GM19035 (cell line): ENCODE measurements at regions not wholly inside any gene's neighbourhood (a gene's known extent, or its start where the extent isn't known, plus 50 kb on each side); places are given as distances from the start of the nearest gene placed in this dataset.
"Not testable (repeated sequence)": the region's sequence is repeated elsewhere in the genome, so short reads cannot be mapped to it uniquely, and the experiment has no call there.

Experiments used
- ATAC-seq: cut with Tn5 transposase; IDR thresholded peaks from one replicate; pipeline ENCODE4 v1.9.1; 2021; ENCODE audit not compliant: unreplicated experiment

DNA sequence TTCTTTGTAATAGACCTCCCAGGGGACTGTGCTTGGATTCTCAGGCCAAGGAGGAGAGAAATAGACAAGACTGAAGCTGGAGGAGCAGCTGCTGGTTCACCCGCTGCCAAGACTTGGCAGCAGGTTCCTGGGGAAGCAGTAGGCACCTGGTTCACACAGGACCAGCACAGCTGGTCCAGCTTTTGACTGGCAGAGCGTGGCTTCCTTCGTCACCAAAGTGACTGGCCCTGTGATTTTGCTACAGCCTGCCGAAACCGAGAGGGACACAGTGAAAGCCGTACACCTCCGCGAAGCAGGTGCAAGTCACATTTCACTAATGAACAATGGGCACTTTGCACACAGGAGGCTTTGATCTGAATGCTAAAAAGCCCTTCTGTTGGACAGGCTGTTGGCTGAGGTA, 199.0 kb downstream of the RNF144B start:
- ATAC-seq, result no peak

DNA sequence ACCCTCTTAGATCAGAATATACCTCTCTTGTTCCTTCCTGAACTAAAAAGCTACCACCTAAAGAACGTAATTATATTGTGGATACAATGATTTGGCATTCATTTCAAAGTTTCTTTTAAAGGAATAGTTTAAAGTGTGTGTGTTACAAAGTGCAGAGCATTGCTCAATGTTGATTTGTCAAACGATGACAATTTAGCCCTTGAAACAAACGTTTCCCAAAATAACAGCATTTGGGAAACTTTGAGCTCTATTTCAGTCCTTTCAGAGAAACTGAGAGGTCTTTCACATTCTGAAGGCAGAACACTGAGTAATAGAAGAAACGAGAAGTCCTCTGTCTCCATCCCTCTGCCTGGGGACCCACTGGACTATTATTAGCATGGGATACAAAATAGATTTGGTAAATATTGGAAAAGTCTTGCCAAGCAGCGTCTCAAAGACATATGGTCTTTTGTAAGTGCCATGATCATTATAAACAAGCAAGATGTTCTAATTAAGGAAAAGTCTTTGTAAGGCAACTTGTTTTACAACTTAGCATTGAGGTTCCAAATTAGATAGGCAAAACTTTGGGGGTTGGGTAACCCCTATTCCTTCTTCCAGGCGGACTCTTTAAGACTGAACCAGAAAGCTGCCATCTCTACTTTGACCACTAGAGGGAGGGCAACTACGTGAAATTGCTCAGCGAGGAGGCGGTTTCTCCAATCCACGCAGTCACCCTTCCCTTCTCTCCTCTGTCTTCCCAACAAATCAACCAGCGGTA, 208.8 kb downstream of the RNF144B start:
- ATAC-seq, result peak; percentile 94

DNA sequence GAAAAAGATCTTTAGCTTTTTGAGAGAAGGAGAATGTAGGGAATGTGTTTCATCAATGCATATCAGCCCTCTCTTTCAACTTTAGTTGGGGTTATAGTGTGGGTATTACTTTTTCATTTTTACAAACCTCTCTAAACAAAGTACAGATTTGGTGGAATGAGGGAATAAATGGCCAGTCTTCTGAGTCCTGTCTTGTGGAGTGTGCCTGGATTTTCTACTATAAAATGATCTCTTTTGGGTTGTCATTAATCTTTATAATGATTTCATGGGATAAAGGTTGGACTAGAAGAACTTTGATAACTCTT, 209.3 kb downstream of the RNF144B start:
- ATAC-seq, result peak; percentile 23

DNA sequence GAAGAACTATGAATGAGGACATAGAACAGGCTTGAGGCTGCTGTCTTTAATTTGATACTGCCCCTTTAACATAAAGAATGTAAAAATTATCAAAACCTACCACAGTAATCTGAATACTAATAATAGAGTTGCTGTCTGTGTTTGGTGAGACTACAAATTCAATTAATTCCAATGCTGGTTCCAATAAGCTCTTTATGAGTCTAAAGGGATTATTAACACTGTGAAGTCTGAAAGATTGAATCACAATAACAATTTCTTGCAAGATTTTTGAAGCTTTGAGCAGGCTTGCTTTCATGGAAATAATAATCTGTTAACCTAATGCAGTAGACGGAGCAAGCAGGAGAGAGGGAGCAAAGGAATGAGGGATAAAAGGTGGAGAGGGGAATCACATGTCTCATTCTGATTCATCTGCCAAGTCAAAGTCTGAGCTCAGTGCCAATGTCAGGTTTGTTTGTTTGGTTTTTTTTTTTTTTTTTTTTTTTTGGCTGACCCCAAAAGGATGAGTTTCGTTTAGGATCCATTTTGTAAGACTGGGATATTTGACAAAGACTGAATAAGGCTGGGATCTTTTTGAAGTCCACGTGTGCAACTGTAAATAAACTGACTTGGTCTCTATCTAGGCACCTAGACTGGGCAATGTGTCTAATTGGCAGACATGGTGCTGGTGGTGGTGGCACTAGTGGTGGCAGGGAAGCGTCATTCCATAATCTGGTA, 211.6 kb downstream of the RNF144B start:
- no peak for ATAC-seq

GRCh38 chr6:18600255-18600654, 213.1 kb downstream of the RNF144B start:
- ATAC-seq, result no peak

DNA sequence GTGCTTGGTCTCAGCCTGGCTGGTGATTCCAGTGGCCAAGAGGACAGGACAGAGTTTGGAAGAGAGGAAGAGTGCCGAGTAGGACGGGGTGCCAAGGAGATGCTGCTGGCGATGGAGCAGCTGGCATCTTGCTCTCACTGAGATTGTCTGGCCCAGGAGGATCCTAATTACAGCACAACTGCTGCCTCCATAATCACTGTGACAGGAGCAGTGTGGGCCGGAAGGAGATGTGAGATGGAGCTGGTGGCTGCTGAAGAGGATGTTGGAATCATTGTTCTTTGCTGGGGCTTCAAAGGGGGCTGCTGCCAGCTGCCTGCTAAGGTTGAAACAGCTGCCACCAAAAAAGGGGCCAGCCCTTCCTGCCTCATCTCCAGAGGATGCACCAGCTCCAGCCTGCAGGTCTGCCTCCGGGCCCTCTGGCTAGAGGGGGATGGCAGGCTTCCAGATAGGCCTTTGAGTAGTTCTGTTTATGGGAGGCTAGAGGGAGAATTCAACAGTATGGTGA, 214.4 kb downstream of the RNF144B start:
- no peak for ATAC-seq

DNA sequence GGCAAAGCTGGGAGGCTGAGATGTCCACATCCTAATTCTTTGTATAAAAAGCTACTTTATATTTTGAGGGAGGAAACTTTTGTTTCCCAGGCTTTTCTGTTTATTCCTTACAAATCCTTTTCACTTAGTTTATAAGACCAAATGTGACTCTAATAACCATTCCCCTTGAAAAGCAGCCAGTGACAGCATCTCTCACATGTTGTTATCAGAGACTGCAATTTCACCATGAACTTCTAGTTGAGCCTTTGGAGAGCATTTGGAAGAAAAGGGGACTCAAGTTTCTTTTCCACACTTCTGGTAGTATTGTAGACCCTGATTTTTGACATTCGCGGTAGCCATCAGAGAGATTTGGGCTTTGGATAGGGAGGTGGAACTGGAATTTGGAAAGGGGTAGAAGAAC, 215.8 kb downstream of the RNF144B start:
- no peak for ATAC-seq

DNA sequence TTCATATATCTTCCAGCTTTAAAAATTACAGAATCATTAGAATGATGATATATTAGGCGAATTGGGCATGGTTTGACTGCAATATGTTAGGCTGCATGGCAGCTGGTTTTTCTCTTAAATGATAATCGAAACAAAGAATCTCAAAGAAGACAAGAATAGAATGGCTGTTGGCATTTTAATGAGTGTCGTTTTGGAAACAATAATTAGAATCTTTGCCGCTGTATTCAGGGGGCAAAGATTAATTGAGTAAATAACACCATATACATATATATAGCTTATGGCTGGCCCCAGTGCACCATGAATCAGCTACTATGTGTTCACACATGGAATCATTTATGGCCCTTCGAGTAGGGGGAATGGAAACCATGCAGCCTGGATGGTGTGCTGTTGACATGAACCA, 216.2 kb downstream of the RNF144B start:
- no peak for ATAC-seq

- no peak for ATAC-seq
Measured at GRCh38 chr6:18605841-18606240, 218.7 kb downstream of the RNF144B start.

- no peak for ATAC-seq
Measured at GRCh38 chr6:18609715-18610114, 222.6 kb downstream of the RNF144B start.

GRCh38 chr6:18613319-18613925, 226.3 kb downstream of the RNF144B start:
- ATAC-seq, result no peak

DNA sequence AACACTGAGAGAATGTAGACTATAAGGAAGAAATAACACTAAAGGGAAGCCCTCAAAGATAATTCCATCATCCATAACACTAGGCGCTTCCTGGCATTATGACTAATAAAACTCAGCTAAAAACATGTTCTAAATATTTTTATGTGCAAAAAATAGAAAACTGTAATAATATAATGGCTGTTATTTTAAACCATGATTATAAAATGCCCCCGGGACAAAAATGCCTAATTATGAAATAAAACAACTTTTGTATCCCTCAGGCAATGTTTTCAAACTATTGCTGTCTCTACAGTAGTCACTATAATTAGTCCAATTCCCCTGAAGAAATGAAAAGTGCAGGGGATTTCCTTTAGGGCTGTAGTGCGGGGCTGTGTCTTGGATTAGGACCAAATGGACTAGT, 242.4 kb downstream of the RNF144B start:
- ATAC-seq, result no peak

- no peak for ATAC-seq
Measured at GRCh38 chr6:18632670-18633410, 245.7 kb downstream of the RNF144B start.

GRCh38 chr6:18634912-18635311, 247.8 kb downstream of the RNF144B start:
- no peak for ATAC-seq

- ATAC-seq, result no peak
Measured at GRCh38 chr6:18640134-18640533, 253.0 kb downstream of the RNF144B start.

- no peak for ATAC-seq
Measured at GRCh38 chr6:18640754-18641153, 253.6 kb downstream of the RNF144B start.

GRCh38 chr6:18654821-18655220, 267.7 kb downstream of the RNF144B start:
- ATAC-seq, result no peak

DNA sequence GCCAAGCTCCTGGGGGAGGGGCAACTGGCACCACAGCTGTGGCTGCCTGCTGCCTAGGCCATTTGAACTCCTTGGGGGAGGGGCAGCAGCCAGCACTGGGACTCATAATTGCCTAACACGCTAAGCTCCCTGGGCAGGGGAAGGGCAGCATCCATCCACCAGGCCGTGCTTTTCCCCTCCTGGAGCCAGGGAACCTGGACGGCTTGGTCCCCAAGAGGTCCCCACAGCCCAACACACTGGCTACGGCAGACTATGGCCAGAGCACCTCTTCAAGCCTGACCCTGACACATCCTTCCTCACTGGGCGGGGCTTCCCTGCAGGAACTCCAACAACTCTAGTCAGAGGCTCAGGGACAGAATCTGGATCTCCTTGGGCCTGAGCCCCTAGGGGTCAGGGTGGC, 269.4 kb downstream of the RNF144B start:
- ATAC-seq, result no peak

GRCh38 chr6:18659994-18660393, 272.8 kb downstream of the RNF144B start:
- not testable (repeated sequence) for ATAC-seq

DNA sequence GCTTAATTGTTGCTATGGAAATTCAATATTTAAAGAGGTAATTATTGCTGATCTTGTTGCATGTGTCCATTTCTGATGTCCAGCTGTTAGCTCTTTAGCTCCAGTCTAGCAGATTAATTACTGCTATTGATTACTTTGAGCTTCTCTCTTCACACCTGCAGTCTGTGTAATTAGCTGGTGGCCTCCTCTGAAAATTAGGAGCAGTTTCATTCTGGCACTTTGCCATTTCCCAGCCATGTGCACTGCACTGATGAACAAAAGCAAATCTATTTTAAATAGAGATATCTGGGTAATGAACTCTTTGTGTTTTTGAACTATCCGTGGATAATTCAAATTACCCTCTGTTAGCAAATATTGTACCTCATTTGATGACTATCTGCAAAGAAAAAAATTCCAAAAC, 275.9 kb downstream of the RNF144B start:
- ATAC-seq, result no peak

GRCh38 chr6:18664401-18664800, 277.3 kb downstream of the RNF144B start:
- no peak for ATAC-seq
